Endothelial cell of umbilical vein (primary cell): ENCODE measurements at regions not wholly inside any gene's neighbourhood (a gene's known extent, or its start where the extent isn't known, plus 50 kb on each side); places are given as distances from the start of the nearest gene placed in this dataset.

Source experiments
- BruUV-seq: library from RNA; stranded (reverse); fragments of 400-500 nt; replicated peaks from 2 replicates; lab custom pipeline; 2021; lab: Mats Ljungman, UMichigan
- CTCF ChIA-PET: fragments of 300-600, 350-600 bp; sonication (Branson Sonifier 250); formaldehyde crosslinking; loops from one replicate; lab custom pipeline; 2021; ENCODE audit warnings: antibody characterized with exemption, inconsistent platforms; lab: Charles Lee
- POLR2A ChIA-PET: fragments of 300-600, 350-600 bp; sonication (Branson Sonifier 250); formaldehyde crosslinking; loops from one replicate; lab custom pipeline; 2021; ENCODE audit warnings: antibody characterized with exemption, inconsistent platforms; lab: Charles Lee
- DNase-seq: peaks from one replicate; pipeline ENCODE4 v3.0.0-alpha.2; 2011; ENCODE audit warnings: low read depth, low spot score
- FAIRE-seq: peaks from 2 replicates; lab custom pipeline; 2011; peaks lifted over from hg19 to GRCh38; lab: Jason Lieb, UNC
- H2AFZ ChIP-seq: 2 replicates; pipeline ENCODE4 v1.6.0; 2012; ENCODE audit warnings: low read depth, low read length, control low read depth, inconsistent platforms
- H3K27ac ChIP-seq: 2 replicates; pipeline ENCODE4 v1.5.1; 2011; ENCODE audit warnings: low read depth, mild to moderate bottlenecking, control low read depth, low read length, moderate library complexity; ENCODE audit not compliant: insufficient read depth
- H3K27me3 ChIP-seq, 2 experiments: 2 replicates each; pipeline versions ENCODE4 v1.6.0 to v1.6.1; 2011; ENCODE audit warnings: low read length in 2 of 2, mixed read lengths in 1 of 2; ENCODE audit not compliant: control insufficient read depth in 2 of 2, insufficient read depth in 2 of 2
- H3K36me3 ChIP-seq, 2 experiments: 2 replicates in 1 of 2; 3 replicates in 1 of 2; pipeline ENCODE4 v1.5.1; 2011; ENCODE audit warnings: low read length in 2 of 2, mild to moderate bottlenecking in 1 of 2, moderate library complexity in 1 of 2; ENCODE audit not compliant: control insufficient read depth in 2 of 2, insufficient read depth in 2 of 2; ENCODE audit errors: extremely low read depth in 1 of 2
- H3K4me1 ChIP-seq: 3 replicates; pipeline ENCODE4 v1.5.1; 2011; ENCODE audit warnings: mild to moderate bottlenecking, low read length; ENCODE audit not compliant: control insufficient read depth, insufficient read depth; ENCODE audit errors: extremely low read depth
- H3K4me2 ChIP-seq: 2 replicates; pipeline ENCODE4 v1.6.1; 2011; ENCODE audit warnings: low read length, control low read depth, mixed read lengths; ENCODE audit not compliant: insufficient read depth
- H3K4me3 ChIP-seq, 3 experiments: fragments of 200-600 bp in 1 of 3; sonication (generic), shearing (Covaris generic) in 1 of 3; replicated peaks in 1 of 3; 2 replicates each; pipeline ENCODE4 v1.5.1; 2011 to 2016; ENCODE audit warnings: control low read depth in 3 of 3, low read length in 3 of 3, mild to moderate bottlenecking in 2 of 3, inconsistent platforms in 1 of 3, low read depth in 1 of 3, moderate library complexity in 1 of 3; ENCODE audit not compliant: insufficient read depth in 1 of 3
- H3K79me2 ChIP-seq: 2 replicates; pipeline ENCODE4 v1.6.0; 2012; ENCODE audit warnings: low read length, inconsistent platforms; ENCODE audit not compliant: control insufficient read depth, insufficient read depth
- H3K9ac ChIP-seq: replicated peaks from 2 replicates; pipeline ENCODE3; 2011; ENCODE audit warnings: low read length, control low read depth; ENCODE audit not compliant: insufficient read depth; ENCODE audit errors: extremely low read depth
- H3K9me1 ChIP-seq: replicated peaks from 3 replicates; pipeline ENCODE4 v1.6.0; 2011; ENCODE audit warnings: mild to moderate bottlenecking, low read length; ENCODE audit not compliant: control insufficient read depth, insufficient read depth; ENCODE audit errors: extremely low read depth
- H3K9me3 ChIP-seq: replicated peaks from 2 replicates; pipeline ENCODE4 v1.5.1; 2012; ENCODE audit warnings: low read length, inconsistent platforms; ENCODE audit not compliant: control insufficient read depth, insufficient read depth
- H4K20me1 ChIP-seq: replicated peaks from 2 replicates; pipeline ENCODE3; 2011; ENCODE audit warnings: mild to moderate bottlenecking, low read length; ENCODE audit not compliant: control insufficient read depth, insufficient read depth; ENCODE audit errors: extremely low read depth
- EZH2 ChIP-seq: IDR thresholded peaks from 2 replicates; pipeline ENCODE4 v1.6.1; 2012; ENCODE audit warnings: borderline replicate concordance, low read depth, mild to moderate bottlenecking, moderate library complexity, low read length, inconsistent platforms; ENCODE audit not compliant: severe bottlenecking
- FOS ChIP-seq: IDR thresholded peaks from 2 replicates; pipeline ENCODE4 v1.6.1; 2011; ENCODE audit warnings: mild to moderate bottlenecking, low read length, moderate library complexity, borderline replicate concordance; ENCODE audit not compliant: insufficient read depth
- GATA2 ChIP-seq: IDR thresholded peaks from 2 replicates; pipeline ENCODE4 v1.7.0; 2011; ENCODE audit warnings: low read depth, mild to moderate bottlenecking, moderate library complexity, mixed read lengths, low read length; ENCODE audit not compliant: insufficient read length, insufficient read depth
- JUN ChIP-seq: IDR thresholded peaks from 2 replicates; pipeline ENCODE4 v1.6.1; 2011; ENCODE audit warnings: borderline replicate concordance, low read depth; ENCODE audit not compliant: insufficient read length, insufficient read depth
- MYC ChIP-seq: IDR thresholded peaks from one replicate; pipeline ENCODE4 v1.6.1; 2011; ENCODE audit warnings: mild to moderate bottlenecking, low read depth, low read length
- POLR2A ChIP-seq: IDR thresholded peaks from 2 replicates; pipeline ENCODE4 v1.6.1; 2012; ENCODE audit warnings: low read depth, mild to moderate bottlenecking, control low read depth, low read length
- POLR2AphosphoS5 ChIP-seq: IDR thresholded peaks from 2 replicates; pipeline ENCODE4 v1.6.1; 2012; ENCODE audit warnings: low read depth, mild to moderate bottlenecking, control low read depth, low read length, moderate library complexity; ENCODE audit not compliant: insufficient read depth
- dilution Hi-C: fragments of 300-500 bp; cut with MboI; formaldehyde crosslinking; loops from one replicate; pipeline ENCODE4 v1.15.0; 2019; ENCODE audit warnings: low sequenced_read_pairs; ENCODE audit not compliant: extremely low pct_ligation_motif_present
- intact Hi-C: fragments of 100-400 bp; cut with micrococcal nuclease; formaldehyde crosslinking; loops from one replicate; pipeline ENCODE4 v1.10.0; 2022
- TF ChIP-seq, protein P1 (sequence below), 2 donors: IDR thresholded peaks; 1 replicate in 1 of 2; 2 replicates in 1 of 2; pipeline ENCODE4 v1.5.1; 2011; ENCODE audit warnings: low read length in 2 of 2, mild to moderate bottlenecking in 2 of 2, moderate library complexity in 2 of 2, control low read depth in 1 of 2, inconsistent platforms in 1 of 2, low read depth in 1 of 2; ENCODE audit not compliant: insufficient read depth in 1 of 2; ENCODE audit errors: extremely low read depth in 1 of 2
- TF ChIP-seq, protein P2 (sequence below): IDR thresholded peaks from 2 replicates; pipeline ENCODE4 v1.6.1; 2011; ENCODE audit not compliant: insufficient read depth, insufficient read length

DNA sequence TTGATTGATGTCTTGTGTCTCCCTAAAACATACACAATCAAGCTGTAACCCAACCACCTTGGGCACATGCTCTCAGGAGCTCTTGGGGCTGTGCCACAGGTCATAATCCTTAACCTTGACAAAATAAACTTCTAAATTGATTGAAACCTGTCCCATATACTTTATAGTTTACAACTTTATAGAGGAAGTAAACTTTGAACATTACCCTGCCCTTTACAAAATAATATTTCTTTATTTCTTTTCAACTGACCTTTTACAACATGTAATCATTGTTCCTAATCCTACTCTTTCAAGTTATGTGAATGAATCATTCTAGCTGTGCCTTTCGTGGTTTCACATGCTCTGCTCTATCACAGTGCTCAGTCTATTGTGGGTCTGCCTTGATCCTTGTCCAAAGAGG, 118.3 kb upstream of the ATP1A1 start:
- ChIA-PET CTCF (interaction anchor here (2.6 kb wide), 1 partner anchor 231 kb away, joined by 5 read pairs; no protein-coding TSS in a partner anchor), POLR2A (no interaction called here)
- intact Hi-C loops, result no loop called here
- H2AFZ ChIP-seq, result no peak overlapping the region
- dilution Hi-C loops, result no loop called here
- H3K4me3 ChIP-seq, result no peak overlapping the region
- no peaks in the 10 kb centered on the region for H3K79me2 ChIP-seq
- no peaks in the 10 kb centered on the region for H3K27me3 ChIP-seq
- H4K20me1 ChIP-seq, result no peaks in the 10 kb centered on the region
- H3K27ac ChIP-seq, result no peak overlapping the region
- FAIRE-seq, result no peak
- no peaks in the 10 kb centered on the region for H3K9me1 ChIP-seq
- no peak for DNase-seq
- H3K36me3 ChIP-seq, result no peaks in the 10 kb centered on the region
- no peak for TF ChIP-seq MYC
- TF ChIP-seq, protein P1, sequence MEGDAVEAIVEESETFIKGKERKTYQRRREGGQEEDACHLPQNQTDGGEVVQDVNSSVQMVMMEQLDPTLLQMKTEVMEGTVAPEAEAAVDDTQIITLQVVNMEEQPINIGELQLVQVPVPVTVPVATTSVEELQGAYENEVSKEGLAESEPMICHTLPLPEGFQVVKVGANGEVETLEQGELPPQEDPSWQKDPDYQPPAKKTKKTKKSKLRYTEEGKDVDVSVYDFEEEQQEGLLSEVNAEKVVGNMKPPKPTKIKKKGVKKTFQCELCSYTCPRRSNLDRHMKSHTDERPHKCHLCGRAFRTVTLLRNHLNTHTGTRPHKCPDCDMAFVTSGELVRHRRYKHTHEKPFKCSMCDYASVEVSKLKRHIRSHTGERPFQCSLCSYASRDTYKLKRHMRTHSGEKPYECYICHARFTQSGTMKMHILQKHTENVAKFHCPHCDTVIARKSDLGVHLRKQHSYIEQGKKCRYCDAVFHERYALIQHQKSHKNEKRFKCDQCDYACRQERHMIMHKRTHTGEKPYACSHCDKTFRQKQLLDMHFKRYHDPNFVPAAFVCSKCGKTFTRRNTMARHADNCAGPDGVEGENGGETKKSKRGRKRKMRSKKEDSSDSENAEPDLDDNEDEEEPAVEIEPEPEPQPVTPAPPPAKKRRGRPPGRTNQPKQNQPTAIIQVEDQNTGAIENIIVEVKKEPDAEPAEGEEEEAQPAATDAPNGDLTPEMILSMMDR (IDR thresholded peaks at IDR 0.05; ENCODE audit: extremely low read depth in 1 of 2, insufficient read depth in 1 of 2, low read depth in 1 of 2, low read length in 2 of 2), result no peak
- no peak for TF ChIP-seq JUN
- TF ChIP-seq, protein P2, sequence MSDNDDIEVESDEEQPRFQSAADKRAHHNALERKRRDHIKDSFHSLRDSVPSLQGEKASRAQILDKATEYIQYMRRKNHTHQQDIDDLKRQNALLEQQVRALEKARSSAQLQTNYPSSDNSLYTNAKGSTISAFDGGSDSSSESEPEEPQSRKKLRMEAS, result no peak
- TF ChIP-seq GATA2, result no peak
- no peak for TF ChIP-seq EZH2
- TF ChIP-seq POLR2AphosphoS5, result no peak
- TF ChIP-seq FOS, result no peak
- TF ChIP-seq POLR2A, result no peak
- BruUV-seq, result no TSS peak
- no peaks in the 10 kb centered on the region for H3K9me3 ChIP-seq
- H3K4me1 ChIP-seq, result no peaks in the 10 kb centered on the region
- H3K4me2 ChIP-seq, result no peak overlapping the region
- H3K9ac ChIP-seq, result no peak overlapping the region
